Ishikawa (cell line): ENCODE measurements at regions not wholly inside any gene's neighbourhood (a gene's known extent, or its start where the extent isn't known, plus 50 kb on each side); places are given as distances from the start of the nearest gene placed in this dataset.
A peak's percentile ranks its signal among the peaks of the same experiment; 100 is the strongest.

ENCODE experiments used
- CEBPB ChIP-seq: IDR thresholded peaks from 2 replicates; pipeline ENCODE4 v1.6.1; 2012
- CREB1 ChIP-seq: IDR thresholded peaks from 2 replicates; pipeline ENCODE4 v1.6.1; 2012; ENCODE audit warnings: low read depth
- EGR1 ChIP-seq: IDR thresholded peaks from 2 replicates; pipeline ENCODE4 v1.6.1; 2012
- EP300 ChIP-seq: IDR thresholded peaks from 2 replicates; pipeline ENCODE4 v1.6.1; 2012; ENCODE audit warnings: borderline replicate concordance
- FOXM1 ChIP-seq: IDR thresholded peaks from 2 replicates; pipeline ENCODE4 v1.6.1; 2012; ENCODE audit warnings: low read depth, borderline replicate concordance
- NFIC ChIP-seq: IDR thresholded peaks from 2 replicates; pipeline ENCODE4 v1.6.1; 2012
- RAD21 ChIP-seq: IDR thresholded peaks from 2 replicates; pipeline ENCODE4 v1.6.1; 2012; ENCODE audit warnings: low read depth
- TAF1 ChIP-seq: IDR thresholded peaks from 2 replicates; pipeline ENCODE4 v1.6.1; 2012; ENCODE audit warnings: low read depth, mild to moderate bottlenecking
- TCF12 ChIP-seq: IDR thresholded peaks from 2 replicates; pipeline ENCODE4 v1.6.1; 2012; ENCODE audit warnings: low read depth
- TEAD4 ChIP-seq: IDR thresholded peaks from 2 replicates; pipeline ENCODE4 v1.6.1; 2012
- YY1 ChIP-seq: IDR thresholded peaks from 2 replicates; pipeline ENCODE4 v1.6.1; 2012; ENCODE audit warnings: low read depth
- ZBTB7A ChIP-seq: IDR thresholded peaks from 2 replicates; pipeline ENCODE4 v1.6.1; 2012; ENCODE audit warnings: low read depth
- TF ChIP-seq, protein P1 (sequence below): IDR thresholded peaks from 2 replicates; pipeline ENCODE4 v1.6.1; 2012
- TF ChIP-seq, protein P2 (sequence below): IDR thresholded peaks from 2 replicates; pipeline ENCODE4 v1.6.1; 2012
- TF ChIP-seq, protein P3 (sequence below): IDR thresholded peaks from 2 replicates; pipeline ENCODE4 v1.6.1; 2012; ENCODE audit warnings: low read depth, mild to moderate bottlenecking

DNA sequence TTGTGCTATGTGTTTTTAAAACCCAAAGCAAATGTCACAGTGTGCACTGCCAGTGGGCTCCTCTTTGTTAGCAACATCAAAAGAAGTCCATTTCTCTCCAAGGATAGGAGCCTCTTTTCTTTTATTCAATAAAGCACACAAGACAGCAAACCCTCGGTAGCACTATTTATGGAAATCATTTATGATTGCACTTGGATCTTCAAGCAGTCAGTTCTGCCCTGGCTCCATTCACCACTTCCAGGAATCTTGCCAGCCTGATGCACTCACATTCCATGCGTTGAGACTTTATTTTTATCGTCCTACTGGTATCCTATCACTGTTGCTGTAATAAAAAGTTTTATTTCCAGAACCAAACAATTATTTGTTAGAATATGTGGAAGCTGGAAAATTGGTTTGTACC, 412.1 kb downstream of the TBL1XR1 start:
- TF ChIP-seq TCF12 (no peak), RAD21 (no peak)

DNA sequence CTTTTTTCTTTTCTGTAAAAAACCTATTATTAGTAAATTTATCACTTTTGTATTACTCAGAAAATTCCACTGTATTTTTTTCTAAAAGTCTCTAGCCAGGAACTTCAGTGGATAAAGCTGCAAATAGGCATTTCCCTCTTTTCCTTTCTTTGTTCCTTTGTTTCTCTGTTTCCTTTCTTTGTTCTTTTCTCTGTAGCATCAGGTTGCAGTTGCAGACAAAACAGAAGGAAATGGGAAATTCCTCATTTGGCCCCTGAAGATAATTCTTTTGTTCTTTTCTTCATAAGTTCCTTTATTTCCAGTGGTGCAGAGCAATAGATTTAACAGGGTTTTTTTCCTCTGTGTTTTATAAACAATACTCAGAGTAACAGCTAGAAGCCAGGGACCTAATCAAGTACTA, 416.5 kb downstream of the TBL1XR1 start:
- TF ChIP-seq EP300 (no peak), ZBTB7A (no peak), RAD21 (no peak), FOXM1 (no peak), CREB1 (no peak), TEAD4 (no peak), EGR1 (no peak), TCF12 (no peak), YY1 (no peak), NFIC (no peak), CEBPB (no peak), TAF1 (no peak)
- TF ChIP-seq, protein P1, sequence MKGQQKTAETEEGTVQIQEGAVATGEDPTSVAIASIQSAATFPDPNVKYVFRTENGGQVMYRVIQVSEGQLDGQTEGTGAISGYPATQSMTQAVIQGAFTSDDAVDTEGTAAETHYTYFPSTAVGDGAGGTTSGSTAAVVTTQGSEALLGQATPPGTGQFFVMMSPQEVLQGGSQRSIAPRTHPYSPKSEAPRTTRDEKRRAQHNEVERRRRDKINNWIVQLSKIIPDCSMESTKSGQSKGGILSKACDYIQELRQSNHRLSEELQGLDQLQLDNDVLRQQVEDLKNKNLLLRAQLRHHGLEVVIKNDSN, result no peak
- TF ChIP-seq, protein P2, sequence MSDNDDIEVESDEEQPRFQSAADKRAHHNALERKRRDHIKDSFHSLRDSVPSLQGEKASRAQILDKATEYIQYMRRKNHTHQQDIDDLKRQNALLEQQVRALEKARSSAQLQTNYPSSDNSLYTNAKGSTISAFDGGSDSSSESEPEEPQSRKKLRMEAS, result no peak
- TF ChIP-seq, protein P3, sequence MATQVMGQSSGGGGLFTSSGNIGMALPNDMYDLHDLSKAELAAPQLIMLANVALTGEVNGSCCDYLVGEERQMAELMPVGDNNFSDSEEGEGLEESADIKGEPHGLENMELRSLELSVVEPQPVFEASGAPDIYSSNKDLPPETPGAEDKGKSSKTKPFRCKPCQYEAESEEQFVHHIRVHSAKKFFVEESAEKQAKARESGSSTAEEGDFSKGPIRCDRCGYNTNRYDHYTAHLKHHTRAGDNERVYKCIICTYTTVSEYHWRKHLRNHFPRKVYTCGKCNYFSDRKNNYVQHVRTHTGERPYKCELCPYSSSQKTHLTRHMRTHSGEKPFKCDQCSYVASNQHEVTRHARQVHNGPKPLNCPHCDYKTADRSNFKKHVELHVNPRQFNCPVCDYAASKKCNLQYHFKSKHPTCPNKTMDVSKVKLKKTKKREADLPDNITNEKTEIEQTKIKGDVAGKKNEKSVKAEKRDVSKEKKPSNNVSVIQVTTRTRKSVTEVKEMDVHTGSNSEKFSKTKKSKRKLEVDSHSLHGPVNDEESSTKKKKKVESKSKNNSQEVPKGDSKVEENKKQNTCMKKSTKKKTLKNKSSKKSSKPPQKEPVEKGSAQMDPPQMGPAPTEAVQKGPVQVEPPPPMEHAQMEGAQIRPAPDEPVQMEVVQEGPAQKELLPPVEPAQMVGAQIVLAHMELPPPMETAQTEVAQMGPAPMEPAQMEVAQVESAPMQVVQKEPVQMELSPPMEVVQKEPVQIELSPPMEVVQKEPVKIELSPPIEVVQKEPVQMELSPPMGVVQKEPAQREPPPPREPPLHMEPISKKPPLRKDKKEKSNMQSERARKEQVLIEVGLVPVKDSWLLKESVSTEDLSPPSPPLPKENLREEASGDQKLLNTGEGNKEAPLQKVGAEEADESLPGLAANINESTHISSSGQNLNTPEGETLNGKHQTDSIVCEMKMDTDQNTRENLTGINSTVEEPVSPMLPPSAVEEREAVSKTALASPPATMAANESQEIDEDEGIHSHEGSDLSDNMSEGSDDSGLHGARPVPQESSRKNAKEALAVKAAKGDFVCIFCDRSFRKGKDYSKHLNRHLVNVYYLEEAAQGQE, result no peak

DNA sequence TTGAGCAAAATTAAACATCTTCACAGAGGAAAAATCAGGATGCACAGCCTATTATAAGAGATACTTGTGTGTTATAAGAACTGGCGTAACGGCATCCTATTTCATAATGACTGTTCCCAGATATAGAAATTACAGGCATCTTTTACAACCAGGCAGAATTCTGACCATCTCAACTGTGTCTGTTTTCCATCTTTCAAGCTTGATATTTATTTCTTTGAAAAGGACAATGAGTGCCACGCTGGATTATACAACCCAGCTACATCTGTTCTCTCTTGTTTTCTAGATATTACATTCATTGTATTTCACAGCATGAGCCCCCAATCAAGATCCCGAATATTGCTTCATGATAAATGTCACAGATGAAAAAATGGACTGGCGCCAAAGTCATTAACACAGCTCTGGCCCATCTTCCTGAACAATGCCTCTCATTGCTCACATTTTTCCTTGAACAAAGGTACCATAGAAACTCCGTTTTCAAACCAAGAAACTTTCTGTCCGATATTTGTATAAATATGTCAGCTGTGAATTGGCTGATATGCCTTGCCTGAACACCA, 420.6 kb downstream of the TBL1XR1 start:
- TF ChIP-seq RAD21 (no peak), TCF12 (no peak), TEAD4 (no peak), FOXM1 (no peak), ZBTB7A (no peak), EP300 (no peak), CREB1 (no peak), EGR1 (no peak), TAF1 (no peak)
- TF ChIP-seq, protein P1, result no peak
- TF ChIP-seq, protein P3, result no peak

DNA sequence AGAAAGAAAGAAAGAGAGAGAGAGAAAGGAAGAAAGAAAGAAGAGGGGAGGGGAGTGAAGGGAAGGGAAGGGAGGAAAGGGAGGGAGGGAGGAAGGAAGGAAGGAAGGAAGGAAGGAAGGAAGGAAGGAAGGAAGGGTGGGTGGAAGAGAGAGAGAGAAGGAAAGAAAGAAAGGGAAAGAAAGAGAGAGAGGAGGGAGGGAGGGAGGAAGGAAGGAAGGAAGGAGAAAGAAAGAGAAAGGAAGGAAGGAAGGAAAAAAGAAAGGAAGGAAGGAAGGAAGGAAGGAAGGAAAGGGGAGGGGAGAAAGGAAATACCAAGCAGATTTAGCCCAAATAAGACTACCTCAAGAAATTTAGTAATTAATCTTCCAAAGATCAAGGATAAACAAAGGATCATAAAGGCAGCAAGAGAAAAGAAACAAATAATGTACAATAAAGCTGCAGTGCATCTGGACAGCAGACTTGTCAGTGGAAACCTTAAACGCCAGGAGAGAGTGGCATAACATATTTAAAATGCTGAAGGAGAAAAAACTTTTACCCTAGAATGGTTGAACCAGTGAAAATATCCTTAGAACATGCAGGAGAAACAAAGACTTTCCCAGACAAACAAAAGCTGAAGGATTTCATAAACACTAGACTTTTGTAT, 427.6 kb downstream of the TBL1XR1 start:
- TF ChIP-seq RAD21 (no peak), CREB1 (no peak), NFIC (no peak), YY1 (no peak), TAF1 (no peak), TEAD4 (no peak), TCF12 (no peak), CEBPB (no peak), ZBTB7A (no peak), EGR1 (no peak), EP300 (no peak)
- TF ChIP-seq, protein P2, result no peak
- TF ChIP-seq, protein P1, result no peak

DNA sequence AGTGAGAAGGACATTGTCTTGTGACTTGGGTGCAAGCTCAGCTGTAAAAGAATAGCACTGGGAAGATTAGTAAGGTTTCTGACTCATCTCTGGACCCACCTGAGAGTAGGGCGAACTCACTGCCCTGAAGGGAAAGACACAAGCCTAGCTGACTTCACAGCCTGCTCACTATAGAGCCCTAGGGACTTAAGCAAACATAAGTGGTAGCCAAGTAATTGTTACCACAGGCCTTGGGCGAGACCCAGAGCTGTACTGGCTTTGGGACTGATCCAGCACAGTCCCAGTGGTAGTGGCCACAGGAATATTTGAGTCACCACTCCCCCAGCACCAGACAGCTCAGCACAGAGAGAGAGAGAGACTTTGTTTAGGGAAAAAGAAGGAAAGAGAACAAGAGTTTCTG, 429.9 kb downstream of the TBL1XR1 start:
- TF ChIP-seq NFIC, result peak; percentile 38; the same call in 1 of the 2 replicates
- TF ChIP-seq FOXM1, result no peak
- TF ChIP-seq EP300, result peak; percentile 32; the same call in 1 of the 2 replicates

DNA sequence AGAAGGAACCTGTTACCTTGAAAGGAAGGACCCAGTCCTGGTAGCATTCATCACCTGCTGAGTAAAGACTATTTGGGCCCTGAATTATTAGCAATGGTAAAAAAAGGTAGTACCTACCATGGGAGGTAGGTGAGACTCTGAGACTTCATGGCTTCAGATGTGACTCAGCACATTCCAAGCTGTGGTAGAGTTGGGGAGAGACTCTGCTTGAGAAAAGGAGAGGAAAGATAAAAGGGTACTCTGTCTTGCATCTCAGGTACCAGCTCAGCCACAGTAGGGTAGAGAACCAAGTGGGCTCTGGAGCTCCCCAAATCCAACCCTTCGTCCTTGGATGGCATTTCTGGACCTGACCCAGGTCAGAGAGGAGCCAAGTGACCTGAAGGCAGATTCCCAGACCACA, 430.4 kb downstream of the TBL1XR1 start:
- TF ChIP-seq EP300 (no peak), TEAD4 (no peak), TAF1 (no peak), EGR1 (no peak), YY1 (no peak), FOXM1 (no peak), CREB1 (no peak), ZBTB7A (no peak), CEBPB (no peak), RAD21 (no peak), NFIC (no peak), TCF12 (no peak)
- TF ChIP-seq, protein P1, result no peak
- TF ChIP-seq, protein P2, result no peak
- TF ChIP-seq, protein P3, result no peak
